ENCODE measurements at regions not wholly inside any gene's neighbourhood (a gene's known extent, or its start where the extent isn't known, plus 50 kb on each side); places are given as distances from the start of the nearest gene placed in this dataset.

DNA sequence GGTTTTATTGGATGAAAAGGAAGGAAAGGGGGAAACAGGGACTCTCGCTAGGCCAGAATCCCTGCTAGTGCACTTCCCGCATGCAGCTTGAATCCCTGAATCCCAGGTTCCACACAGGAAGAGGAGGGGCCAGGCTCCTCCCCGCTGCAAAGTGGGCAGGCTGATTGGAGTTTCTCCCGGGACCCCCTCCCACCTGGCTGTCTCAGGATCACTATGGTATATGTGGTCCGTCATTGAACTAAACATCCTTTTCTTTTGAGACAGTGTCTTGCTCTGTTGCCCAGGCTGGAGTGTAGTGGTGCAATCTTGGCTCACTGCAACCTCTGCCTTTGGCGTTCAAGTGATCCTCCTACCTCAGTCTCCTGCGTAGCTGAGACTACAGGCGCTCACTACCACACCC lies 70.7 kb downstream of the FAM50B start:
- TF ChIP-seq ZNF274 (IDR thresholded peaks at IDR 0.05; ENCODE audit: low read depth, low read length) (no peak), SUZ12 (IDR thresholded peaks at IDR 0.05; ENCODE audit: extremely low read depth, insufficient read depth, insufficient read length) (no peak)

Data from NT2/D1 (cell line).